HFF-Myc (cell line): ENCODE measurements at regions not wholly inside any gene's neighbourhood (a gene's known extent, or its start where the extent isn't known, plus 50 kb on each side); places are given as distances from the start of the nearest gene placed in this dataset.
"Not testable (repeated sequence)": the region's sequence is repeated elsewhere in the genome, so short reads cannot be mapped to it uniquely, and the experiment has no call there.

Experiments used
- DNase-seq: peaks from one replicate; pipeline ENCODE4 v3.0.0-alpha.2; 2011; ENCODE audit warnings: low read depth; ENCODE audit errors: extremely low read depth
- H3K4me3 ChIP-seq: replicated peaks from 2 replicates; pipeline ENCODE4 v1.5.1; 2011; ENCODE audit warnings: low read depth, mild to moderate bottlenecking, control low read depth, low read length
- TF ChIP-seq, protein P1 (sequence below): IDR thresholded peaks from 2 replicates; pipeline ENCODE4 v1.5.1; 2012; ENCODE audit warnings: mild to moderate bottlenecking, low read depth, low read length, control low read depth; ENCODE audit errors: missing control alignments

- no peak for DNase-seq
- TF ChIP-seq, protein P1, sequence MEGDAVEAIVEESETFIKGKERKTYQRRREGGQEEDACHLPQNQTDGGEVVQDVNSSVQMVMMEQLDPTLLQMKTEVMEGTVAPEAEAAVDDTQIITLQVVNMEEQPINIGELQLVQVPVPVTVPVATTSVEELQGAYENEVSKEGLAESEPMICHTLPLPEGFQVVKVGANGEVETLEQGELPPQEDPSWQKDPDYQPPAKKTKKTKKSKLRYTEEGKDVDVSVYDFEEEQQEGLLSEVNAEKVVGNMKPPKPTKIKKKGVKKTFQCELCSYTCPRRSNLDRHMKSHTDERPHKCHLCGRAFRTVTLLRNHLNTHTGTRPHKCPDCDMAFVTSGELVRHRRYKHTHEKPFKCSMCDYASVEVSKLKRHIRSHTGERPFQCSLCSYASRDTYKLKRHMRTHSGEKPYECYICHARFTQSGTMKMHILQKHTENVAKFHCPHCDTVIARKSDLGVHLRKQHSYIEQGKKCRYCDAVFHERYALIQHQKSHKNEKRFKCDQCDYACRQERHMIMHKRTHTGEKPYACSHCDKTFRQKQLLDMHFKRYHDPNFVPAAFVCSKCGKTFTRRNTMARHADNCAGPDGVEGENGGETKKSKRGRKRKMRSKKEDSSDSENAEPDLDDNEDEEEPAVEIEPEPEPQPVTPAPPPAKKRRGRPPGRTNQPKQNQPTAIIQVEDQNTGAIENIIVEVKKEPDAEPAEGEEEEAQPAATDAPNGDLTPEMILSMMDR = no peak
- H3K4me3 ChIP-seq = no peak overlapping the region
Measured at GRCh38 chr1:30446095-30446494, 277.3 kb downstream of the MATN1 start.

GRCh38 chr1:30445449-30445848, 277.9 kb downstream of the MATN1 start:
- TF ChIP-seq, protein P1 = no peak
- no peak overlapping the region for H3K4me3 ChIP-seq
- DNase-seq = no peak

- H3K4me3 ChIP-seq = no peak overlapping the region
- no peak for DNase-seq
- TF ChIP-seq, protein P1 = no peak
Measured at GRCh38 chr1:30444850-30445249, 278.5 kb downstream of the MATN1 start.

- no peak overlapping the region for H3K4me3 ChIP-seq
- DNase-seq = no peak
- TF ChIP-seq, protein P1 = no peak
Measured at GRCh38 chr1:30444401-30444800, 279.0 kb downstream of the MATN1 start.

DNA sequence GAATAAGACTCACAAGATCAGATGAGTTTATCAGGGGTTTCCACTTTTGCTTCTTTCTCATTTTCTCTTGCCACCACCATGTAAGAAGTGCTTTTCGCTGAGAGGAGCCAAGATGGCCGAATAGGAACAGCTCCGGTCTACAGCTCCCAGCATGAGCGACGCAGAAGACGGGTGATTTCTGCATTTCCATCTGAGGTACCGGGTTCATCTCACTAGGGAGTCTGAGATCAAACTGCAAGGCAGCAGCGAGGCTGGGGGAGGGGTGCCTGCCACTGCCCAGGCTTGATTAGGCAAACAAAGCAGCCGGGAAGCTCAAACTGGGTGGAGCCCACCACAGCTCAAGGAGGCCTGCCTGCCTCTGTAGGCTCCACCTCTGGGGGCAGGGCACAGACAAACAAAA, 285.1 kb downstream of the MATN1 start:
- not testable (repeated sequence) for DNase-seq, H3K4me3 ChIP-seq

DNA sequence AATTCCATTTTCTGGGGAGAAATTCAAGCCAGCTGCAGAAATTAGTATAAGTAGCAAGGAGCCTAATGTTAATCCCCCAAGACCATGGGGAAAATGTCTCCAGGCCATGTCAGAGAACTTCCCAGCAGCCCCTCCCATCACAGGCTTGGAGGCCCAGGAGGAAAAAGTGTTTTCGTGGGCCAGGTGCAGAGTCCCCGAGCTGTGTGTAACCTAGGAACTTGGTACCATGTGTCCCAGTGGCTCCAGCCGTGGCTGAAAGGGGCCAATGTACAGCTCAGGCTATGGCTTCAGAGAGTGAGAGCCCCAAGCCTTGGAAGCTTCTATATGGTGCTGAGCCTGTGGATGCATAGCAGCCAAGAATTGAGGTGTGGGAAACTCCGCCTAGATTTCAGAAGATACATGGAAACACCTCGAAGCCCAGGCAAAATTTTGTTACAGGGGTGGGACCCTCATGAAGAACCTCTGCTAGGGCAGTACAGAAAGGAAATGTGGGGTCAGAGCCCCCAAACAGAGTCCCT, 286.3 kb downstream of the MATN1 start:
- TF ChIP-seq, protein P1 = no peak
- no peak for DNase-seq

GRCh38 chr1:30427545-30427944, 295.8 kb downstream of the MATN1 start:
- TF ChIP-seq, protein P1 = no peak
- H3K4me3 ChIP-seq = no peak overlapping the region
- no peak for DNase-seq

More for the DNA sequence above, 286.3 kb downstream of the MATN1 start:
- no peak overlapping the region for H3K4me3 ChIP-seq
